HepG2 (cell line): ENCODE measurements at regions not wholly inside any gene's neighbourhood (a gene's known extent, or its start where the extent isn't known, plus 50 kb on each side); places are given as distances from the start of the nearest gene placed in this dataset.

Source experiments
- CTCF ChIP-seq: sonication (generic); formaldehyde crosslinking; IDR thresholded peaks from 2 replicates; pipeline ENCODE4 v1.5.0; 2020; ENCODE audit warnings: mild to moderate bottlenecking, missing genetic modification reagents, moderate library complexity
- ETV5 ChIP-seq: IDR thresholded peaks from 2 replicates; pipeline ENCODE4 v1.6.1; 2018; ENCODE audit warnings: missing biosample characterization, missing genetic modification reagents, inconsistent platforms, borderline replicate concordance
- HNRNPUL1 ChIP-seq: fragments of 200-400 bp; formaldehyde crosslinking; IDR thresholded peaks from 2 replicates; pipeline ENCODE4 v1.6.1; 2017; ENCODE audit warnings: low read depth, mild to moderate bottlenecking, low read length, moderate library complexity
- KMT2B ChIP-seq: IDR thresholded peaks from 2 replicates; pipeline ENCODE4 v1.6.1; 2016; ENCODE audit warnings: missing genetic modification reagents, missing compliant biosample characterization
- NR2C2 ChIP-seq: sonication (generic); formaldehyde crosslinking; IDR thresholded peaks from 2 replicates; pipeline ENCODE4 v1.4.0; 2020; ENCODE audit warnings: missing genetic modification reagents, mild to moderate bottlenecking, moderate library complexity, borderline replicate concordance
- POLR2A ChIP-seq, 2 experiments: IDR thresholded peaks; 2 replicates each; pipeline ENCODE4 v1.6.1; 2011; ENCODE audit warnings: low read depth in 2 of 2, low read length in 2 of 2, mild to moderate bottlenecking in 1 of 2, moderate library complexity in 1 of 2; ENCODE audit not compliant: insufficient read depth in 1 of 2
- THAP11 ChIP-seq: IDR thresholded peaks from 2 replicates; pipeline ENCODE4 v1.6.1; 2016; ENCODE audit warnings: missing biosample characterization, missing genetic modification reagents
- TF ChIP-seq, protein P1 (sequence below): sonication (generic); formaldehyde crosslinking; IDR thresholded peaks from 2 replicates; pipeline ENCODE4 v1.8.0; 2022; ENCODE audit warnings: missing genetic modification reagents, mild to moderate bottlenecking, moderate library complexity, borderline replicate concordance

DNA sequence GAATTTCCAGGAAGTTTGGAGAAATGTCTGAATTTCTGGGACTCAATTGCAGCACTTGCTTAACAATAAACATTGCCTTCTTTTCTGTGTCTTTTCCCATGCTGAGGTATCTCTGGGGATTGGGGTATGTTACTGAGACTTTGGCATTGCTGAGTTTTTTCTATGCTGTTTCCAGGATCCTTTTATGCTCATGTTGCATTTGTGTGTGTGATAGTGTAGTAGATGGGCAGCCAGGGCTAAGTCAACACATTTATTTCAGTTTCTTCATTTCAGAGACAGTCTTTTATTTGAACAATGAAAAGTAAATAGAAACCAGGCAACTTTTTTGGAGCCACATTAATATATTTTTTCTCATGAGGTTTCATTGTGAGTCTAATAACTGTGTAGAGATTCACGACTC lies 1160.3 kb upstream of the TMEM132C start:
- TF ChIP-seq POLR2A (IDR thresholded peaks at IDR 0.05; ENCODE audit: insufficient read depth in 1 of 2, low read depth in 2 of 2, low read length in 2 of 2) (no peak), HNRNPUL1 (no peak), CTCF (CRISPR knock-in tag) (no peak), KMT2B (CRISPR knock-in tag) (no peak), NR2C2 (CRISPR knock-in tag) (no peak), THAP11 (no peak), ETV5 (CRISPR knock-in tag) (no peak)
- TF ChIP-seq, protein P1, sequence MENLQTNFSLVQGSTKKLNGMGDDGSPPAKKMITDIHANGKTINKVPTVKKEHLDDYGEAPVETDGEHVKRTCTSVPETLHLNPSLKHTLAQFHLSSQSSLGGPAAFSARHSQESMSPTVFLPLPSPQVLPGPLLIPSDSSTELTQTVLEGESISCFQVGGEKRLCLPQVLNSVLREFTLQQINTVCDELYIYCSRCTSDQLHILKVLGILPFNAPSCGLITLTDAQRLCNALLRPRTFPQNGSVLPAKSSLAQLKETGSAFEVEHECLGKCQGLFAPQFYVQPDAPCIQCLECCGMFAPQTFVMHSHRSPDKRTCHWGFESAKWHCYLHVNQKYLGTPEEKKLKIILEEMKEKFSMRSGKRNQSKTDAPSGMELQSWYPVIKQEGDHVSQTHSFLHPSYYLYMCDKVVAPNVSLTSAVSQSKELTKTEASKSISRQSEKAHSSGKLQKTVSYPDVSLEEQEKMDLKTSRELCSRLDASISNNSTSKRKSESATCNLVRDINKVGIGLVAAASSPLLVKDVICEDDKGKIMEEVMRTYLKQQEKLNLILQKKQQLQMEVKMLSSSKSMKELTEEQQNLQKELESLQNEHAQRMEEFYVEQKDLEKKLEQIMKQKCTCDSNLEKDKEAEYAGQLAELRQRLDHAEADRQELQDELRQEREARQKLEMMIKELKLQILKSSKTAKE (CRISPR knock-in tag) = no peak
